HG03196 (cell line): ENCODE measurements at regions not wholly inside any gene's neighbourhood (a gene's known extent, or its start where the extent isn't known, plus 50 kb on each side); places are given as distances from the start of the nearest gene placed in this dataset.
"Not testable (repeated sequence)": the region's sequence is repeated elsewhere in the genome, so short reads cannot be mapped to it uniquely, and the experiment has no call there.

Source experiments
- ATAC-seq: cut with Tn5 transposase; IDR thresholded peaks from one replicate; pipeline ENCODE4 v1.9.1; 2021; ENCODE audit not compliant: unreplicated experiment

DNA sequence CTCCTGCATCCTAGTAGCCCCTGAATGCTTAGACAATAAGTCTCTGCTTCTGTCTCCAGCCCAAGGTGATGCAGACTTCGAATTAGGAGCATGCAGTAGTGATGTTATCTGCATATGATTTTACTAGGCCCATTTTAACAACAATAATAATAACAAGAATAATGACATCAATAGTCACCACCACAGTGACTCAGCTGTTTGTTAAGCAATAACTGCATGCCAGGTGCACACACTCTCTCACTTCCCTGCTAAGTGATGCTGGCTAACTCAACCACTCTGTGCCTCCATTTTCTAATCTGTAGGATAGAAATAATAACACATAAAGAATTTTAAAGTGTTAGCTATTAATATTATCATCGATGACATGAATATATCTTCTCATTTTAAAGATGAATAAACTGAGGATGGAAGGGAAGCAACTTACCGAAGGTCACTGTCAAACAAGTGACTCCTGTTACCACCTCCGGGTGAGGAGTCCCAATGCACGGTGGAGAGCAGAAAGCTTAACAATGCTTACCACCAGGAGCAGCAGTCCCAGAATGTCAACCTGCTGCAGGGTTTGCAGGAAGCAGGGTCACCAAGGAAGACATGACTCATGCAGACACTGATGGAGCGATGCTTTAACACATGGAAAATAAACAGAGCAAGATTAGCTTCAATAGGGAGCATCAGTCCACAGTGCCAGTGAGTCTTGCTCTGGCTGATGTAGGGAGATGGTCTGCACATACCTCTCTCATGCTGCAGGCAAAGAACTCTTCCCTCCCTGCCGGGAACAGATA lies 290.2 kb downstream of the SPATA17 start:
- ATAC-seq = no peak

DNA sequence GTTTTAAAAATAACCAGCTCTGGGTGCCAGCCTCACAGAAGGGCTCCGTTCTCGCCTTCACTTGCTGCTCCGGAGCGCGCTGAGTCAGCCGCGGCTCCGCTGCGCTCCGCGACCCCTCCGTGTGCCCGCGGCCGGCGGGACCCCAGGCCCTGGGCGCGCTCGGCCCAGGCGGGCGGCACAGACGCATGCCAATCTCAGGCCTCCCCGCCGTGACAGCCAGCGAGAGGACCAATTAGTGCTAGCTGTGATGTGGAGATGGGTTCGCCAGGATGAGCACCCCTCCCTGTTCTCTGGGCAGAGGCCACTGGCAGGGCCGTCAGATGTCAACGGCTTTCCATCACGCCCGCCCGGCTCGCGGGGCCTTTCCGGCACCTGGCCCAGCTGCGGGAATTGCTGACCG lies 293.8 kb downstream of the SPATA17 start:
- ATAC-seq = no peak

DNA sequence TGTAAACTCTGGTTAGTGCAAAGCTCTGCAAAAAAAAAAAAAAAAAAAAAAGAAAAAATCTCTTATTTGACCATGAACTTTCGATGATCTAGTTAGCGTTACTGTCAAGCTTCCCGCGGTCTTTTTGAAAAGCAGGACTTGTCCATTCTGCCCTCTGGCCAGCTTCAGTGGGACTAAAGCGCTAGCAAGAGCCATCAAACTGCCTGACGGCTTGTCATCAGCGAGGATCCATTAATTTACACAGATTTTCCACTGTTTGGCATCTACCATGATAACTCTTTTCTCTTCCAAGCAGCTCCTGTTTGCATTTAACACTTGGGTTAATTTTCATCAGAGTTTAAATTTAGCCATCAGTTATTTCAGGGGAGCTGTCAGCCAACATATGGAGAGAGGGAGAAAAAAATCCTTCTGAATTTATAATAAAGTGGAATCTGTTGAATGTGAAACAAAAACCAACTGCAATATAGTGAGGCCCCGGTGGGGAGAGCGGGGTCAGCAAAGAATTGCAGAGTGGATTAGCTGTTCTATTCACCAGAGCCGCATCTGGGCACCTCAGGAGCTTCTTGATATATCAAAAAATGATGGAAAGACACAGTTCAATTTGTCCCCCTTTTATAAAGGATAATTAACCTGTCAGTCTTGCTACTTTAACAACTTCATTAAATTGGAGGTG lies 298.2 kb downstream of the SPATA17 start:
- no peak for ATAC-seq

DNA sequence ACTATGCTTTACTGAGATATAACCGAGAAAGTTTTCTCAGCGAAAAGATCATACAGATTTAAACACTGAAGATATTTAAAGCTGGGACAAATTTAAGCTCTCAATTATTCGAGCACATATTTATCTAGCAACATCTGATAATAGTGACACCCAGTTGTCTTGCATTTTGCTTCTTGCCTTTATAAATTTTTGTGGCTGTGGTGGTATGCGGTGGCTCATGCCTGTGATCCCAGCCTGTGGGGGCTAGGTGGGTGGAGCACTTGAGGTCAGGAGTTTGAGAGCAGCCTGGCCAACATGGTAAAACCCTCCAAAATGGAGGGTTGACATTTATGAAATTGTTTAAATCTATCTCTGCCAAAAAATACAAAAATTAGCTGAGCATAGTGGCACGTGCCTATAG lies 312.2 kb downstream of the SPATA17 start:
- no peak for ATAC-seq

DNA sequence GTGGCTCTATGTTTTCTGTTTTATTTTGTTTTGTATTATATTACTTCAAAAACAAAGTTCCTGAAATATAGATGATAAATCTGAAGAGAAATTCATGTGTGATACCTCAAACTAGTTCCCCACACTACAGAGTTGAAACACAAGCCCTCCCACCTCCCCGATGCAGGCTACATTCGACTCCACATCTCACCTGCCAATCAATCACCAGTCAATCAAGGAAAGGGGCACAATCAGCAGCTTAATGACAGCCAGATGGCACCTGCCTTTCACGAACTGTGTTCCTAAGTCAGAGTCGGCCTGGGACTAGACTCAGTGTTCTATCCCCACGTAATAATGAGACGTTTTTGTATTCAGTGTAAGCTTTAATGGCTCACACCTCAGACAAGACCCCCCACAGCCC lies 313.4 kb downstream of the SPATA17 start:
- no peak for ATAC-seq

DNA sequence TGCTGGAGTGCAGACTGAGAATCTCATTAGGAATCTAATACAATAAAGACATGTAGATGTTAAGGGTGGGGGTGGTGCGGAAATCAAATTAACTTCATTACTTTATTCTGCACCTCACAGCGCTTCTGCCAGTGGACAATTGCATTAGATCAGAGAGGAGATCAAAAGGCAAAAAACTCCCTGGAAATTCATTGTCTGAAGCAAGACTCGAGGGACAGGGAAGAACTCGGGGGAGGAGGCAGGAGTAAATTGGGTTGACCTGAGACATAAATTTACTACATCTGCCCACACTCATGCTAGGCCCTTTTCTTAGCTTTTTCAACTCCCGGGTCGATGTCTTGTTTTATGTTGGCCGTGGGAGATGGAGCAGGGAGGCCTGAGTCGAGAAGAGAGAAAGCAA lies 315.4 kb downstream of the SPATA17 start:
- no peak for ATAC-seq

DNA sequence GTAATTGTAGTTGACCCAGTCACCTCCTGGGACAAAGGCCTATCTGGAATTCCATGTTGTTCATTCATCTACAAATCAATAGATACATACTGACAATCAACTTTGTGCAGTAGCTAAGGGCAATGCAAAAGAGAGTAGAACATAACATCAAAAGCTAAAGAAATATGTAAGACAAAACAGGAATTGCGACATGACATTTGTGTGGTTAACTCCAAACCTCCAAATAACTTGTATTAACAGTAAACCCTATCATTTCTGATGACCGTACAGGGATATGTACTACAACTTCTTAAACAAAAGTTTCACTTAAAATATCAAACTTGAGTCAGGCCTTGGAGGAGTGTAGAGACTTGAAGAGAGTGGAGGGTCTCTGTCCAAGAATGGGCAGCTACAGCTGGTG lies 317.6 kb downstream of the SPATA17 start:
- no peak for ATAC-seq

DNA sequence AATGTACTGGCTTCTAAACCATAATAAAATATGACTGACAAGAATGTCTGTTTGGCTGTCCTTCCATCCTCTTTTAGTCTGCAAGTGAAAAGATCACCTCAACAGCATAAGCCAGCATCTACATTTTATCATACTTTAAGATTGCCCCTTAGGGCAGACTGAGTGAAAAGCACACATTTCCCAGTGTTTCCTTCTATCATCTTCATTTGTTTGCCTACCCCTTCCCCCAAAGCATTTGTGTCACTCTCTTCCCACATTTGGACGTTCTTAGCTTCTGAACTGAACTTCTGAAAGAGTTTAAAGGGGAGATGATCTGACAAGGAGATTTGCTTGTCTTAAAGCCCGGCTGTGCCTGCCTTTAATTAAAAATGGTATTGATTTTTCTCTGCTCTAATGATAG lies 322.2 kb downstream of the SPATA17 start:
- ATAC-seq = no peak

DNA sequence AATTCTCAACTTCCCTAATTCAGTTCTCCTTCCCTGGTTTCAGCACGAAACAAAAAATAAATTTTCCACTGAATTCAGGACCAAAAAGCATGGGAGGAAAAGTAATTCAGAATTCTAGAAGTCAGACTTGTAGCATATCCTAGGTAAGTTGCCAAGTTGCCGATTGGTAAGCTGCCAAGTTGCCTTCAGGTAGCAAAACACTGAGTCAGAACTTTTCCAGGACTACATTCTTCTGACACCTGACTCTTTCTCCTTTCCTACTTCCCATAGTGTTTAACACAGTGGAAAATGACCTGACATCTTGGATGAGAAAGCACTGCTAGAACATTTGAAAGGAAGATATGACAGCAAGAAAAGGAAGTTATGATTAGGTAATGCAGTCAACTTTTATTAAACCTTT lies 322.8 kb downstream of the SPATA17 start:
- ATAC-seq = no peak

DNA sequence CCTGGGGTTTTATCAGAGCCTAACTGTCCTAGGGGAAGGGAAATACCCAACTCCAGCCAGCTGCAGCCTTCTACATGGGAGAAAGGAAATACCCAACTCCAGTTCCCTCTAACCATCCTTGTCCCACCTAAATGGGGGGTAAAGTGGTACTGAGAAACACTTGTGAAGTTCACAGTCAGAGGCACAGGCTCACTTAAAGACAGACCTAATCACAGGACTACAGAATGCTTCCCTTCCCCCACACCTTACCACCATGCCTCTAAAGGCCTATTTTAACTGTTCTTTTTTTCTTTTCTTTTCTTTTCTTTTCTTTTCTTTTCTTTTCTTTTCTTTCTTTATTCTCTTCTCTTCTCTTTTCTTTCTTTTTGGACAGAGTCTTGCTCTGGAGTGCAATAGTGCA lies 324.6 kb downstream of the SPATA17 start:
- no peak for ATAC-seq

DNA sequence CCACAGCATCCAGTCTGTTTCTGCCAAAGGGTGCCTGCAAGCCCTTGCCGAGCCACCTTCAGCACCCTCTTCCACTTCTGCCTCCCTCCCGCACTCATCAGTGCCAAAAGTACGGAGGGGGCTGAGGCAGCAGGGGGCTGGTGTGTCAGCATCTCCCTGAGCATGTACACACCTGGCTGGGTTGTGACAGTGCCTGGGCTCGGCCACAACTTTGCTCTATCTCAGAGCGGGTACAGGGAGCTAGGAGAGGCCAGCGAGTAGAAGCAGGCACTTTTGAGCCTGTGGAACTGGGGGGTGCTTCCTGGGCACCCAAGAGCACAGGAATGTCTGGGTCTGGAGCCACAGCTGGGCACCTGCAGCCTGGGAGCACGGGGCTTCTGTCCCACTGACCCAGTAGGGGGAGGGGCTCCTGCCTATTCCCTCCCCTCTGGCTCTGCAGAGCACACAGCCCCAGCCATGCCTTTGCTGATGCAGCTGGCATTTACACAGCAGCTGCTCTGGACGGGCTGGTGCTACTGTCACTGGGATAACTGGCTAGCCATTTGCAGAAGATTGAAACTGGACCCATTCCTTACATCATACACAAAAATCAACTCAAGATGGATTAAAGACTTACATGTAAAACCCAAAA lies 319.8 kb upstream of the RRP15 start:
- ATAC-seq = no peak

DNA sequence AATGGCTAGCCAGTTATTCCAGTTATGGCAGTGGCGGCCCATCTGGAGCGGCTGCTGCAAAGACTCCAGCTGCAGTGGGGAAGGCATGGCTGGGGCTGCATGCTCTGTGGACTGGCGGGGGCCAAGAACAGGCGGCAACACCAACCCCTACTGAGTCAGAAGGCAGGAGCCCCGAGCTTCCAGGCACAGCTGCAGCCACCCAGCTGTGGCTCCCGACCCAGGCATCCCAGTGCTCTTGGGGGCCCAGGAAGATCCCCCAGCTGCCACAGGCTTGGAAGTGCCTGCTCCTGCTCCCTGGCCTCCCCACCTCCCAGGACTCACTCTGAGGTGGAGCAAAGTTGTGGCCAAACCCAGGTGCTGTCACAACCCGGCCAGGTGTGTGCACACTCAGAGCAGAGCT lies 317.0 kb upstream of the RRP15 start:
- ATAC-seq = no peak

DNA sequence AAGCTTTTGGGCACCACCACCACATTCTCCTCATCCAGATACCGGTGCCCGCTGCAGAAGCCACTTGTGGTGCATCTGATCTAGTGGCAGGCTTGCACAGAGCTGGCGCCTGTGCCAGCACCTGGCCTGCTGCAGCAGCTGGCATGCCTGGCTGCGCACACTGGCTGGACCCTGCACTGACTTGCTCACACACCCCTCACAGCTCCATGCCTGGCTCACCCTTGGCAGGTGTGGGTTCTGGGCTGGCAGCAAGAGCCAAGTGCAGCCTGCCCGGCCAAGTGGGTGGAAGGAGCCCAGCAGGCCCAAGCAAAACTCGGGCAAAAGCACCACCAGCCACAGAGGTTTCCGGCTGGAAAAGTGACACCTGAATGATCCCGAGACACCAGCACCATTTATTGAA lies 315.7 kb upstream of the RRP15 start:
- no peak for ATAC-seq

DNA sequence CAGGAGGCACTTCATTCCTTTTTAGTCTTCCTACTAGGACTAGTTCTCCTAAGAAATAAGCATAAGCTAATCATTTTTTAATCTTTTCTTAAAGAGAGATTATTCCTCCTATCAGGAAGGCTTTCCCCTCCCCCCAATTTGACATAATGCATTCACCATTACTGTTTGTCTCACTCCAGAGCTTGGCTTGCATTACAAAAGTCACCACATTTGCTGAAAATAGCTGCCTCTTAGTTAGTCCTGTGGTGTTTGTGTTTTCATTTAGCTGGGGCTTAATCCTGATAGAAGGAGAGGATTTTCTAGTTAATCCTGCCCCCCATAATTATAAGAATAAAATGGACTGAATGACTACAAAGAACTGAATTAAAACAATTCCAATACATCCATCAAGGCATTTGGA lies 307.1 kb upstream of the RRP15 start:
- no peak for ATAC-seq

DNA sequence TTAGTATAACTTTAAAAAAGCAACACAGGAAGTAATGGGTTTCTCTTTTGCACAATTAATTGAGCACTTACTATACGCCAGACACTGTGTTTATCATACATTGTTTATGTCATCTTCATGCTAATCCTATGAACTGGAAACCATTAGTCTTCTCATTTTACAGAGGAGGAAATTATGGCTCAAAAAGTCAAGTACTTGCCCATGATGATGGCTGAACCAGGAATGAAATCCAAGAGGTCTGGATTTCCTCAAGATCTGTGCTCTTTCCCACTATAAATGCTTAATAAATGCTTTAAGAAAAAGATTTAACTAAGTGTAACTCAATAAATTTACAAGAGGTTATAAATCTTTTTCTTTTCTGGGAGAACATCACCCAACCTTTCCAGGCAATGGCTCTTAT lies 303.7 kb upstream of the RRP15 start:
- no peak for ATAC-seq

DNA sequence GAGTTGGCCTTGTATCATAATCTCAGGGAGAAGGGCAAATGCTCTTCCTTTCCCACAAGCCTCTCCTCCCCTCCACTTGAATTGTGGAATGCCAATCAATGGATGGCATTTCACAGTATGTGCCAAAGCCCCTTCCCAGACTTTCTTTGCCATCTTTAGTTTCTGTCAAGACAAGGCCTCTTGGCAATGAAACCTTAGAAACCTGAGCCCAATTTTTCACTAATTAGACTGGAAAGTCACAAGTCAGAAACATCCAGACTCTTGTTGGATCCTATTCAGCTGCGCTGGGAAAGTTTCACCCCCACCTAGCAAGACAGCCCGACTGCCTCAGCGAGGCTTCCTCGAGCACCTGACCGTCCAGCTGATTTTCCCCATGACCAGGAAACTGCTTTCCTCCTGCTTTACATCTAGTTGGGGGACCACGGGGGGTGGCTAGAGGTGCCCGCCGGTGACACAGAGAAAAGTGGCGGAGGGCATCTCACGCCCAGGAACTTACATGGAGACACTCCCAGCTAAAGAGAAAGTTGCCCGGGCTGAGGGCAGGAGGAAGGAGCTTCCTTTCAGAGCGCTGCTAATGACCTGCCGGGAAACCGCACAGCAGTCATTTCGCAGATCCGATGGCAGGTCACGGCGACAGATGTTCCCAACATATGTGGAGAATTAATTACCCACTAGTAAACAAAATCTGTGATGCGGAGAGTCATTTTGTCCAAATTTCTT lies 302.6 kb upstream of the RRP15 start:
- no peak for ATAC-seq

DNA sequence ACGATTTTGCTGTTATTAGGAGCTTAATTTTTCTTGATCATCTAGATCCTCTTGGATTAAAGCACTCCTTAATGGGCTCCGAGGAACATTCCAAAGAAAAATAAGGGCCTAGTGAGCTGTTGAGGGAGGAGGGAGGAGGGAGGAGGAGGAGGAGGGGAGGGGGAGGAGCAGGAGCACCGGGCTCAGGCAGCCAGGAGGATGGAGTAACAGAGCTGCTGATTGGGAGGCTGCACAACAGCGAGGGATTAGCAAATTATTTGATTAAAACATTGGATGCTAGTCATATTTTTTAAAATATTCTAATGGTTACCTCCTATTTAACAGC lies 302.1 kb upstream of the RRP15 start:
- ATAC-seq = no peak

DNA sequence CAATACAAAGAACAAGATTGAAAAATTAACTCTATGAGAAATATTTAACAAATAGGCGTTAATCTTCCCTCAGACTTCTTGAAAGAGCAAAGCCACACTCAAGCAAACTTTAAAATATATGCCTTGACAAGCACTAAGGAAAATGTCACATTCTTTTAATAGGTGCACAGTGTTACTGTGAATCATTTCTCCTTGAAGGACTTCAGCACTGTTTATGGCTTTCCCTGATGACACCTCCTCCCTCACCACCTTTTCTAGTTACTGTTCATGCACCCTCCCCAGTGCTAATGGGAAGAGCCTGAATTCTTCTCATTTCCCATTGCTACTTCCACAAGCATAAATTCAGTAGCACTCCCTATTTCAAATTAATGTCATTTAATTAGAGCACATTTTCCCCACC lies 299.5 kb upstream of the RRP15 start:
- ATAC-seq = no peak

DNA sequence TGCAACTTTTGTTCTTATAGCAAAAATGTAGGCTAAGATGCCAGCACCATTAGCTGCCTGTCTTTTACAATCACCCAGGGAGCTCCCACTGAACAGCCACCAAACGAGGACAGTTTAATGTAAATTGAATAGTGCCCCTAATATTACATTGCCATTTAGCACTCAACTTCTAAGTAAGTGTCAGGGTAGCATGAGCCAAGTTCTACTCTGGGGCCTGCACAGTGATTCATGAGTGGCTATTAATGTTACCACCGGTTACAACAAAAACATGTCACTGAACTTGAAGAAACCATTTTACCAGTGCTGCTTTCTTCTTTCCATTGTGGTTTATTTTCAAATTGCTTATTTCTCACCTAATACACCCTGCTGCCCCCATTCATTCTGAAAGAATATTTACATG lies 295.6 kb upstream of the RRP15 start:
- ATAC-seq = no peak

DNA sequence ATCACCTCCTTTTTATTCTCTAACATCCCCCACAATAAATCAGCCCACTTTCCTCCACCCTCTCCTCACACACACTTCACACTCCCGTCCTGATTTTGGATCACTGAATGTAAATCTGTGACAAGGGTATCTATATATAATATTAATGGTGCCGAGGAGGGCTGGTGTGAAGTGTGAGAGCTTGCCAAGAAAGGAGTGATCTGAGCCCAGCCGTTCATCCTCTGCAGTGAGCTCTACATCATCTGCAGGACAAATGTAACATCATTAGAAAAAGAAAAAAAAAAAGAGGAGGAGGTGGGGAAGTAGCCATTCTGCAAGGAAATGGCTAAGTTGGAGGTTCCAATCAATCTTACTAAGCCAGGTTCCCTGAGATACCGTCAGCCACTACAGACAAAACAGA lies 291.7 kb upstream of the RRP15 start:
- ATAC-seq = no peak

DNA sequence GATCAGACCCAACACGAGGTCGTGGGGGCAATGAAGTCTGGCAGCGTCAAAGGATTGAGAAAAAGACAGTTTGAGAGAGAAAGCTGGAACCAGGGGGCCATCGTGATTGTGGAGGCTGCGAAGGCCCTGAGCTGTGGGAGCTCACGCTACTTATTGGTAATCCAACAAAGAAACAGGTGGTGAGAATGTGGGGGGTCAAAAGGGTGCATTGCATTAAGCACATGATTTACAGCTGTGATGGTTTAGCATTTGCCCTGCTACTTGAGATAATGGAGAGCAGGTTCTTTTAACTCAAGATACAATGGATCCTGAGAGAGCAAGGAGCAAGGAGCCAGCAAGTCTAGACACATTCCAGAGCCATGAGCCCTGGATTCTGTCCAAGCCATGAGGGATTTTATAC lies 276.8 kb upstream of the RRP15 start:
- ATAC-seq = not testable (repeated sequence)

DNA sequence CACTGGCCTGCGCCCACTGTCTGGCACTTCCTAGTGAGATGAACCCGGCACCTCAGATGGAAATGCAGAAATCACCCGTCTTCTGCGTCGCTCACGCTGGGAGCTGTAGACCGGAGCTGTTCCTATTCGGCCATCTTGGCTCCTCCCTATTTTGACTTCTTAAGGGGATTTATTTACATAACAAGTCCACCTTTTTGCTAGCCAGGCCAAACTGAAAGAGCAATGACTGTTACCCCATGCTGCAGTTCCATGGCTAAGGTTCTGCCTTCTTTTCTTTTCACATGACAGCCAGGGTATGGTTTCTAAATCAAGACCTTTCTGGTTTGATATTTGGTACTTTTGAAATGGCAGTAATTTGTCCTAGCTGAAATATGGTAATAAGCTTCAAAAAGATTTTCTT lies 270.0 kb upstream of the RRP15 start:
- not testable (repeated sequence) for ATAC-seq
